KMS-11 (cell line): ENCODE measurements at regions not wholly inside any gene's neighbourhood (a gene's known extent, or its start where the extent isn't known, plus 50 kb on each side); places are given as distances from the start of the nearest gene placed in this dataset.

Experiments used
- H2AFZ ChIP-seq: fragments of 200-600 bp; sonication (generic); 2 replicates; pipeline ENCODE4 v1.6.1; 2016; ENCODE audit warnings: antibody characterized with exemption, mixed run types, low read depth
- H3K27ac ChIP-seq: fragments of 200-600 bp; sonication (generic); 2 replicates; pipeline ENCODE4 v1.6.1; 2016; ENCODE audit warnings: mild to moderate bottlenecking, mixed run types
- H3K27me3 ChIP-seq: fragments of 200-600 bp; sonication (generic); 2 replicates; pipeline ENCODE4 v1.6.1; 2017; ENCODE audit warnings: mild to moderate bottlenecking, low read depth, mixed run types, moderate library complexity; ENCODE audit not compliant: insufficient read depth
- H3K36me3 ChIP-seq: fragments of 200-600 bp; sonication (generic); 2 replicates; pipeline ENCODE4 v1.6.1; 2017; ENCODE audit warnings: mild to moderate bottlenecking, mixed run types; ENCODE audit not compliant: insufficient read depth
- H3K4me1 ChIP-seq: fragments of 200-600 bp; sonication (generic); 2 replicates; pipeline ENCODE4 v1.6.1; 2016; ENCODE audit warnings: mild to moderate bottlenecking, low read depth, mixed run types; ENCODE audit not compliant: poor library complexity, severe bottlenecking
- H3K4me2 ChIP-seq: fragments of 200-600 bp; sonication (generic); 2 replicates; pipeline ENCODE4 v1.7.0; 2016; ENCODE audit warnings: mild to moderate bottlenecking, mixed run types
- H3K4me3 ChIP-seq: fragments of 200-600 bp; sonication (generic); IDR thresholded peaks from 2 replicates; pipeline ENCODE4 v1.6.1; 2017; ENCODE audit warnings: low read depth, low read length, mixed read lengths; ENCODE audit not compliant: insufficient read depth
- H3K79me2 ChIP-seq: fragments of 200-600 bp; sonication (generic); 2 replicates; pipeline ENCODE4 v1.6.1; 2016; ENCODE audit warnings: low read depth, mixed run types; ENCODE audit not compliant: insufficient read depth
- H3K9ac ChIP-seq: fragments of 200-600 bp; sonication (generic); 2 replicates; pipeline ENCODE4 v1.6.1; 2016; ENCODE audit warnings: mild to moderate bottlenecking, mixed run types
- H4K20me1 ChIP-seq: fragments of 200-600 bp; sonication (generic); 2 replicates; pipeline ENCODE4 v1.6.1; 2016; ENCODE audit warnings: mild to moderate bottlenecking, mixed run types; ENCODE audit not compliant: insufficient read depth
- CTCF ChIP-seq: fragments of 200-600 bp; sonication (generic); conservative IDR thresholded peaks from 2 replicates; pipeline ENCODE4 v1.6.1; 2017; ENCODE audit warnings: low read depth, mild to moderate bottlenecking, antibody characterized with exemption, low read length, moderate library complexity, mixed read lengths

DNA sequence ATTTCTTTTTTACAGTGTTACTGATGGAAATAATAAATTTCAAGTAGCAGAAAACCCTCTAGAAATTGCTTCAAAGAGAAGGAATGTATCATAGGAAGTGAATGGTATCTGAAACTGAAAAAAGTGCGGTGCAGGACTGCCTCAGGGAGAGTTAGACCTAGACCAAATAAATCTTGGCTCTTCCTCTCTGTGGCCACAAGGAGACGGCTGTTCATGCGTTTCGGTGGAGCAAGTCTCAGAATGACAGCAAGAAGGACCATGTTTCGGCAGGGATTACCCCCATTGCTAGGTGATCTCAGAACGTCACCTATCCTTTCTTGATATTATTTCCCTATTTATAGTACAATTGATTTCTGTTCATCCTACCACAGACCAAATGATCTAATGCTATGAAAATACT, 522.3 kb downstream of the SOX11 start:
- H2AFZ ChIP-seq, result no peak overlapping the region
- no peak for TF ChIP-seq CTCF

GRCh38 chr2:6215053-6215452, 522.9 kb downstream of the SOX11 start:
- Histone ChIP-seq H3K9ac (no peak overlapping the region), H3K36me3 (no peaks in the 10 kb centered on the region), H4K20me1 (no peaks in the 10 kb centered on the region), H3K27me3 (no peaks in the 10 kb centered on the region), H3K27ac (no peak overlapping the region), H3K4me1 (no peaks in the 10 kb centered on the region), H2AFZ (no peak overlapping the region), H3K4me3 (no peak overlapping the region), H3K79me2 (no peaks in the 10 kb centered on the region), H3K4me2 (no peak overlapping the region)
- TF ChIP-seq CTCF, result no peak

More for the DNA sequence above, 522.3 kb downstream of the SOX11 start:
- Histone ChIP-seq H3K27ac (no peak overlapping the region), H4K20me1 (no peaks in the 10 kb centered on the region), H3K4me1 (no peaks in the 10 kb centered on the region), H3K36me3 (no peaks in the 10 kb centered on the region), H3K79me2 (no peaks in the 10 kb centered on the region), H3K27me3 (no peaks in the 10 kb centered on the region), H3K4me3 (no peak overlapping the region), H3K4me2 (no peak overlapping the region), H3K9ac (no peak overlapping the region)

GRCh38 chr2:6216234-6216633, 524.0 kb downstream of the SOX11 start:
- Histone ChIP-seq H3K4me1 (no peaks in the 10 kb centered on the region), H3K9ac (no peak overlapping the region), H3K36me3 (no peaks in the 10 kb centered on the region), H3K27ac (no peak overlapping the region), H2AFZ (no peak overlapping the region), H3K4me3 (no peak overlapping the region), H4K20me1 (no peaks in the 10 kb centered on the region), H3K27me3 (no peaks in the 10 kb centered on the region), H3K79me2 (no peaks in the 10 kb centered on the region), H3K4me2 (no peak overlapping the region)
- TF ChIP-seq CTCF, result no peak

DNA sequence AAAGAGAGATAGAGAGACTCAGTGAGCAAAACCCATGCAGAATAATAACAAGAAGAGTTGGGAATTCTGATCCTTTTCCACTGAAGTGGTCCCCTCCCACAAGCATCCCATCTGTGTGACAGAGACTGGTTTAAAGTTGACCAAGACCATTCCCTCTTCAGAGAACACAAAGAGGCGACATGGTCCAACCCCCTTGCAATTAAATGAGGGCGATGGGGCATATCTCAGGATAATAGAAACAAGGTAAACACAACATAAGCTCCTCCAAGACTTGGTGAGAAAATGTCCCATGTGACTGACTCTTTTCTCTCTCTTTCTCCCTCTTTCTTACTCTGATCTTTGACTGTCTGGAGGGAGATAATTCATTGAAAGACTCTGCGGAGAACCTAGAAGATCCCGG, 526.7 kb downstream of the SOX11 start:
- H3K79me2 ChIP-seq, result no peaks in the 10 kb centered on the region
- H2AFZ ChIP-seq, result no peak overlapping the region
- H3K27ac ChIP-seq, result no peak overlapping the region
- no peaks in the 10 kb centered on the region for H3K4me1 ChIP-seq
- no peak overlapping the region for H3K4me3 ChIP-seq
- H4K20me1 ChIP-seq, result no peaks in the 10 kb centered on the region
- no peaks in the 10 kb centered on the region for H3K27me3 ChIP-seq
- no peak for TF ChIP-seq CTCF
- H3K4me2 ChIP-seq, result no peak overlapping the region
- no peaks in the 10 kb centered on the region for H3K36me3 ChIP-seq
- no peak overlapping the region for H3K9ac ChIP-seq

DNA sequence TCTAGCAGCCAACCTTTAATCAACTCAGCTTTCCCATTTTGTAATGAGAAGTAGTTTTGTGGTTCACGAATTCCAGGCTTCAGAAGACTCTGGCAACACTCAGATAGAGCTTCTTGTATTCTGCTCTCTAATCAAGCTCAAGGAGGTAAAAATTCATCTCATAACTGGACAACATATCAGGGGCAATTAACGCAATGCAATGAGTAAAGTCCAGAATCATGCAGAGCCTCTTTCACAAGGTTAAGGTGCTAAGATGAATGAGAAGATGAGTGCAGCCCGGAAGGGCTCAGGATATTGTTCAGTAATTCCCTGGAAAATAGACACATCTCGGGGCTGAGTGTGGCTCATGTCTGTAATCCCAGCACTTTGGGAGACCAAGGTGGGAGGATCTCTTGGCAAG, 527.7 kb downstream of the SOX11 start:
- Histone ChIP-seq H3K4me3 (no peak overlapping the region), H2AFZ (no peak overlapping the region), H3K79me2 (no peaks in the 10 kb centered on the region), H3K27me3 (no peaks in the 10 kb centered on the region), H3K4me2 (no peak overlapping the region), H4K20me1 (no peaks in the 10 kb centered on the region), H3K36me3 (no peaks in the 10 kb centered on the region), H3K27ac (no peak overlapping the region), H3K4me1 (no peaks in the 10 kb centered on the region), H3K9ac (no peak overlapping the region)
- TF ChIP-seq CTCF, result no peak
